ENCODE measurements at regions not wholly inside any gene's neighbourhood (a gene's known extent, or its start where the extent isn't known, plus 50 kb on each side); places are given as distances from the start of the nearest gene placed in this dataset.

GRCh38 chr4:162285753-162286152 is 122.0 kb upstream of the FSTL5 start:
- DNase-seq (ENCODE audit: low read depth in 1 of 2, low spot score in 1 of 2) = no peak
- Histone ChIP-seq H3K4me3 (replicated peaks; ENCODE audit: insufficient read depth, low read length) (no peak overlapping the region), H3K27ac (replicated peaks) (no peak overlapping the region), H3K27me3 (ENCODE audit: insufficient read depth, poor library complexity, severe bottlenecking) (no peaks in the 10 kb centered on the region)
- TF ChIP-seq REST (IDR thresholded peaks at IDR 0.05; ENCODE audit: insufficient replicate concordance, low read depth) (no peak), SPI1 (IDR thresholded peaks at IDR 0.05; ENCODE audit: borderline replicate concordance, low read depth) (no peak), POLR2AphosphoS5 (IDR thresholded peaks at IDR 0.05; ENCODE audit: low read depth) (no peak), GABPA (IDR thresholded peaks at IDR 0.05; ENCODE audit: low read depth) (no peak), CTCF (IDR thresholded peaks at IDR 0.05; ENCODE audit: insufficient read depth, low read length) (no peak)

GRCh38 chr4:162282684-162283083 is 118.9 kb upstream of the FSTL5 start:
- Histone ChIP-seq H3K27me3 (ENCODE audit: insufficient read depth, poor library complexity, severe bottlenecking) (no peaks in the 10 kb centered on the region), H3K27ac (replicated peaks) (no peak overlapping the region), H3K4me3 (replicated peaks; ENCODE audit: insufficient read depth, low read length) (no peak overlapping the region)
- no peak for DNase-seq (ENCODE audit: low read depth in 1 of 2, low spot score in 1 of 2)
- no peak for TF ChIP-seq CTCF (IDR thresholded peaks at IDR 0.05; ENCODE audit: insufficient read depth, low read length)
- TF ChIP-seq GABPA (IDR thresholded peaks at IDR 0.05; ENCODE audit: low read depth) = no peak
- no peak for TF ChIP-seq REST (IDR thresholded peaks at IDR 0.05; ENCODE audit: insufficient replicate concordance, low read depth)
- no peak for TF ChIP-seq POLR2AphosphoS5 (IDR thresholded peaks at IDR 0.05; ENCODE audit: low read depth)
- TF ChIP-seq SPI1 (IDR thresholded peaks at IDR 0.05; ENCODE audit: borderline replicate concordance, low read depth) = no peak

- DNase-seq (ENCODE audit: low read depth in 1 of 2, low spot score in 1 of 2) = peak in 1 of 2 experiments; percentile 77
- Histone ChIP-seq H3K27ac (replicated peaks) (no peak overlapping the region), H3K27me3 (ENCODE audit: insufficient read depth, poor library complexity, severe bottlenecking) (no peaks in the 10 kb centered on the region), H3K4me3 (replicated peaks; ENCODE audit: insufficient read depth, low read length) (no peak overlapping the region)
- TF ChIP-seq REST (IDR thresholded peaks at IDR 0.05; ENCODE audit: insufficient replicate concordance, low read depth) (no peak), SPI1 (IDR thresholded peaks at IDR 0.05; ENCODE audit: borderline replicate concordance, low read depth) (peak; percentile 28; the same call in 1 of the 2 replicates)
These were observed 110.6 kb upstream of the FSTL5 start for GRCh38 chr4:162274354-162274753.

GRCh38 chr4:162272215-162272614 is 108.4 kb upstream of the FSTL5 start:
- TF ChIP-seq REST (IDR thresholded peaks at IDR 0.05; ENCODE audit: insufficient replicate concordance, low read depth) = no peak
- TF ChIP-seq POLR2AphosphoS5 (IDR thresholded peaks at IDR 0.05; ENCODE audit: low read depth) = no peak
- no peak for TF ChIP-seq CTCF (IDR thresholded peaks at IDR 0.05; ENCODE audit: insufficient read depth, low read length)
- no peak for TF ChIP-seq GABPA (IDR thresholded peaks at IDR 0.05; ENCODE audit: low read depth)
- no peak for TF ChIP-seq SPI1 (IDR thresholded peaks at IDR 0.05; ENCODE audit: borderline replicate concordance, low read depth)
- Histone ChIP-seq H3K27ac (replicated peaks) (no peak overlapping the region), H3K27me3 (ENCODE audit: insufficient read depth, poor library complexity, severe bottlenecking) (no peaks in the 10 kb centered on the region), H3K4me3 (replicated peaks; ENCODE audit: insufficient read depth, low read length) (no peak overlapping the region)
- DNase-seq (ENCODE audit: low read depth in 1 of 2, low spot score in 1 of 2) = no peak

All from HL-60 (cell line).